ENCODE measurements at regions not wholly inside any gene's neighbourhood (a gene's known extent, or its start where the extent isn't known, plus 50 kb on each side); places are given as distances from the start of the nearest gene placed in this dataset.
A peak's percentile ranks its signal among the peaks of the same experiment; 100 is the strongest.
"Not testable (repeated sequence)": the region's sequence is repeated elsewhere in the genome, so short reads cannot be mapped to it uniquely, and the experiment has no call there.

- no peak overlapping the region for H3K27ac ChIP-seq
- TF ChIP-seq CTCF (conservative IDR thresholded peaks at IDR 0.05), result peak; percentile 90
Observed at GRCh38 chr10:108544500-108545120, 1378.7 kb downstream of the XPNPEP1 start.

- not testable (repeated sequence) for H3K27ac ChIP-seq
Observed at GRCh38 chr10:108533551-108533950, 1369.0 kb upstream of the SORCS1 start.

GRCh38 chr10:108523016-108523800, 1358.7 kb upstream of the SORCS1 start:
- TF ChIP-seq CTCF (conservative IDR thresholded peaks at IDR 0.05), result no peak
- peak overlapping the region; percentile 89 for H3K27ac ChIP-seq

- peak overlapping the region; percentile 89 for H3K27ac ChIP-seq
- TF ChIP-seq CTCF (conservative IDR thresholded peaks at IDR 0.05), result no peak
Observed at GRCh38 chr10:108521827-108522492, 1357.5 kb upstream of the SORCS1 start.

GRCh38 chr10:108515821-108516220, 1351.3 kb upstream of the SORCS1 start:
- no peak overlapping the region for H3K27ac ChIP-seq
- no peak for TF ChIP-seq CTCF (conservative IDR thresholded peaks at IDR 0.05)

GRCh38 chr10:108500396-108500795, 1335.9 kb upstream of the SORCS1 start:
- H3K27ac ChIP-seq, result no peak overlapping the region
- no peak for TF ChIP-seq CTCF (conservative IDR thresholded peaks at IDR 0.05)

GRCh38 chr10:108496106-108496505, 1331.6 kb upstream of the SORCS1 start:
- H3K27ac ChIP-seq, result no peak overlapping the region
- TF ChIP-seq CTCF (conservative IDR thresholded peaks at IDR 0.05), result no peak

Data from VCaP (cell line).